Peyer's patch (tissue), 4 donors: ENCODE measurements at regions not wholly inside any gene's neighbourhood (a gene's known extent, or its start where the extent isn't known, plus 50 kb on each side); places are given as distances from the start of the nearest gene placed in this dataset.

Experiments
- CTCF ChIP-seq, 6 experiments: fragments of 450-650 bp in 4 of 6; fragments of 200-600 bp in 2 of 6; sonication (generic) in 1 of 6; IDR thresholded peaks; one replicate each; pipeline ENCODE4 v1.5.1; 2017 to 2019; ENCODE audit warnings: antibody characterized with exemption in 6 of 6, mild to moderate bottlenecking in 3 of 6, moderate library complexity in 1 of 6
- POLR2A ChIP-seq, 2 donors: fragments of 450-650 bp; IDR thresholded peaks; one replicate each; pipeline ENCODE4 v1.5.1; 2017; ENCODE audit warnings: antibody characterized with exemption in 2 of 2, mild to moderate bottlenecking in 2 of 2, moderate library complexity in 2 of 2

- TF ChIP-seq CTCF (IDR thresholded peaks at IDR 0.05) (no peak), POLR2A (IDR thresholded peaks at IDR 0.05) (no peak)
These were observed 155.2 kb upstream of the GRK3 start for GRCh38 chr22:25409240-25409639.
